Esophagus muscularis mucosa (tissue), 3 donors: ENCODE measurements at regions not wholly inside any gene's neighbourhood (a gene's known extent, or its start where the extent isn't known, plus 50 kb on each side); places are given as distances from the start of the nearest gene placed in this dataset.

ENCODE experiments used
- POLR2A ChIP-seq: fragments of 450-650 bp; IDR thresholded peaks from one replicate; pipeline ENCODE4 v1.6.1; 2017; ENCODE audit warnings: antibody characterized with exemption, moderate library complexity, mild to moderate bottlenecking, low read depth
- POLR2AphosphoS5 ChIP-seq, 2 donors: sonication (generic); formaldehyde crosslinking; IDR thresholded peaks; one replicate each; pipeline ENCODE4 v1.6.1; 2017; ENCODE audit warnings: antibody characterized with exemption in 2 of 2
- TF ChIP-seq, protein P1 (sequence below), 3 experiments: fragments of 200-600 bp in 2 of 3; fragments of 450-650 bp in 1 of 3; sonication (generic) in 2 of 3; IDR thresholded peaks; one replicate each; pipeline ENCODE4 v1.5.1; 2017 to 2019; ENCODE audit warnings: antibody characterized with exemption in 3 of 3, mild to moderate bottlenecking in 2 of 3, moderate library complexity in 1 of 3

DNA sequence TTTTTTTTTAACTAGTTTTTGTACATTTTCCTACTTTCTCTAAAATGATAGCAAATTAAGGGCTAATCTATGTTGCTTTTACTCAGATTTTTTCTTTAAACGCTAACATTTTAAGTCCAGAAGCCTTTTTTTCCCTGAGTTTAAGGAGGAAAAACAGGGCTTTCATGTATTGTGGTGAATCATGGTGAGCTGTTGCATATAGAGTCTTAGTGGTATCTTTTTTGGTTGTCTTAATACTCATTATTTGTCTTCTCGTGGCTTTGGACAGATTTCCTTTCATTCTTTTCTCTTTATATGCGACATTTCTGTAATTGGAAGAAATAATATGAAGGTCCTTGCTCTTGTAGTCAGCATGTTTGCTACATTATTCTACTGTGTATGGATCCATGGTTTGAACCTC lies 1015.6 kb downstream of the PLA2G4A start:
- TF ChIP-seq, protein P1, sequence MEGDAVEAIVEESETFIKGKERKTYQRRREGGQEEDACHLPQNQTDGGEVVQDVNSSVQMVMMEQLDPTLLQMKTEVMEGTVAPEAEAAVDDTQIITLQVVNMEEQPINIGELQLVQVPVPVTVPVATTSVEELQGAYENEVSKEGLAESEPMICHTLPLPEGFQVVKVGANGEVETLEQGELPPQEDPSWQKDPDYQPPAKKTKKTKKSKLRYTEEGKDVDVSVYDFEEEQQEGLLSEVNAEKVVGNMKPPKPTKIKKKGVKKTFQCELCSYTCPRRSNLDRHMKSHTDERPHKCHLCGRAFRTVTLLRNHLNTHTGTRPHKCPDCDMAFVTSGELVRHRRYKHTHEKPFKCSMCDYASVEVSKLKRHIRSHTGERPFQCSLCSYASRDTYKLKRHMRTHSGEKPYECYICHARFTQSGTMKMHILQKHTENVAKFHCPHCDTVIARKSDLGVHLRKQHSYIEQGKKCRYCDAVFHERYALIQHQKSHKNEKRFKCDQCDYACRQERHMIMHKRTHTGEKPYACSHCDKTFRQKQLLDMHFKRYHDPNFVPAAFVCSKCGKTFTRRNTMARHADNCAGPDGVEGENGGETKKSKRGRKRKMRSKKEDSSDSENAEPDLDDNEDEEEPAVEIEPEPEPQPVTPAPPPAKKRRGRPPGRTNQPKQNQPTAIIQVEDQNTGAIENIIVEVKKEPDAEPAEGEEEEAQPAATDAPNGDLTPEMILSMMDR (IDR thresholded peaks at IDR 0.05) = no peak
- TF ChIP-seq POLR2A (no peak), POLR2AphosphoS5 (IDR thresholded peaks at IDR 0.05) (no peak)
